Fibroblast of skin of scalp (primary cell): ENCODE measurements at regions not wholly inside any gene's neighbourhood (a gene's known extent, or its start where the extent isn't known, plus 50 kb on each side); places are given as distances from the start of the nearest gene placed in this dataset.

ENCODE experiments used
- DNase-seq: peaks from one replicate; pipeline ENCODE4 v3.0.0-alpha.2; 2013

DNA sequence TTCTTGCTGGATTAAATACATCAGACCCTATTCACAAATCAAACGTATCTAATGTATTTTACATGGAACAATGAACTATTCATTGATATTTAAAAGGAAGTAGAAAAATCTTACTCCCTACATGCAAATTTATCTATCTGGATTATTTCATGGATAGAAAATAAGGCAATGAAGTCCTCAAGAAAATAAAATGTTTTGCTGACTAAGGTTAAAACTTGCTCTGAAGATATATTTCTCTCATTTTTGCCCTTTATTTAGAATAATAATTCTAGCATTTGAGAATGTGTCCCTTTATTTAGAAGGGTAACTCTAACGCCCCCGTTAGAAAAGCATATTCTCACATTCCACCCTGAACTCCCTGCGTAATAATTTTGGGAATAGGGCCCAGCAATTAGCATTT, 627.0 kb upstream of the ZP4 start:
- DNase-seq, result no peak

DNA sequence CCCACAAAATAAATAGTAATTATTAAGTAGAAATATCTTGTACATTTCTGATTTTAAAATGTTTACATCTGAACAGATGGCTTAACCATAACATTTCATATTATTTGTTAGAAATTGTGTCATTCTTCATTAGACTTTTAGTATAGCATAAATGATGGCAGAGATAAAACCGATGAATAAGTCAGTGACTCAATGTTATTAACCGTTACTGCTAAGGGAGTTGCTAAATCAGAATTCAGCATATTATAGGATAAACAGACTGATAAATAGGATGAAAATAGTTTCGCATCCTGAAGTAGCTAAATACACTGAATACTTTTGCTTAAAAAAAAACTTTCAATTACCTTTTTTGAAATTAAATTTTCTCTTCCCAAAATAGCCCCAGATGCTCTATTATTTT, 610.6 kb upstream of the ZP4 start:
- no peak for DNase-seq

DNA sequence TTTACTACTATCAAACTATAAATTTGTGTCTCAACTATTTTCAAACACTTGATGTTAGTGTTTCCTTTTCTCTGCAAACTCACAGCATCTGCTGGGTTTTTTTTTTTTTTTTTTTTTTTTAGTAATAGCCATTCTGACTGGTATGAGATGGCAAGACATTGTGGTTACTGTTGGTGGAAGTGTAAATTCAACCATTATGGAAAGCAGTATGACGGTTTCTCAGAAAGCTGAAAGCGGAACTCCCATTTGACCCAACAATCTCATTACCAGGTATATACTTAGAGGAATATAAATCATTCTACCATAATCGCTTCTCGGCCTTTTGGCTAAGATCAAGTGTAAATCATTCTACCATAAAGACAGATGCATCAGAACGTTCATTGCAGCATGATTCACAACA, 608.3 kb upstream of the ZP4 start:
- DNase-seq, result no peak

DNA sequence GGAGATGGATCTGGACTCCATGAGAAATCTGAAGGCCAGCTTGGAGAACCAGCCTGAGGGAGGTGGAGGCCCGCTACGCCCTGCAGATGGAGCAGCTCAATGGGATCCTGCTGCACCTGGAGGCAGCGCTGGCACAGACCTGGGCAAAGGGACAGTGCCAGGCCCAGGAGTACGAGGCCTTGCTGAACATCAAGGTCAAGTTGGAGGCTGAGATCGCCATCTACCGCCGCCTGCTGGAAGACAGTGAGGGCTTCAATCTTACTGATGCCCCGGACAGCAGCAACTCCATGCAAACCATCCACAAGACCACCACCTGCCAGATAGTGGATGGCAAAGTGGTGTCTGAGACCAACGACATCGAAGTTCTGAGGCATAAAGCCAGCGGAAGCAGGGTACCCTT, 601.5 kb upstream of the ZP4 start:
- DNase-seq, result no peak

DNA sequence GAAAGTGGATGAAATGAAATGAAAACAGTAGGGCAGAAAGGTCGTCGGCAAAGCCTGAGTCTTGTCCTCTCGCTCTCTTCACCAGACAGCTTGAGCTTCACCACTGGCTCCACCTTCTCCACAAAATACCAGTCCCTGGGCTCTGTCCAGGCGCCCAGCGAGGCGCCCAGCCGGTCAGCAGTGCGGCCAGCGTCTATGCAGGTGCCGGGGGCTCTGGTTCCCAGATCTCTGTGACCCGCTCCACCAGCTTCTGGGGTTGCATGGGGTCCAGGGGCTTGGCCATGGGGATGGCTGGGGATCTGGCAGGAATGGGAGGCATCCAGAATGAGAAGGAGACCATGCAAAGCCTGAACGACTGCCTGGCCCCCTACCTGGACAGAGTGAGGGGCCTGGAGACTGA, 600.5 kb upstream of the ZP4 start:
- DNase-seq, result no peak

DNA sequence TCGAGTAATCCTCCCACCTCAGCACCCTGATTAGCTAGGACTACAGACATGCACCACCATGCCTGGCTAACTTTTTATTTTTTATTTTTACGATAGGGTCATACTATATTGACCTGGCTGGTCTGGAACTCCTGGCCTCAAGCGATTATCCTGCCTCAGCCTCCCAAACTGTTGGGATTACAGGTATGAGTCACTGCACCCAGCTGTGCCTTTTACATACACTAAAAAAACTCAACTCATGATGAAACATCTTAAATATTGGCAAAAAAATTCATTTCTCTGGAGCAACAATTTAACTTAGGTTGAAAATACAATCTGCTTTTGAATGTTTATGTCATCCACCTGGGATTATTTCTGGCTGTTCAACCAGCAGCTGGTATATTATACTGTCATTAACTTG, 598.3 kb upstream of the ZP4 start:
- peak; percentile 13 for DNase-seq

DNA sequence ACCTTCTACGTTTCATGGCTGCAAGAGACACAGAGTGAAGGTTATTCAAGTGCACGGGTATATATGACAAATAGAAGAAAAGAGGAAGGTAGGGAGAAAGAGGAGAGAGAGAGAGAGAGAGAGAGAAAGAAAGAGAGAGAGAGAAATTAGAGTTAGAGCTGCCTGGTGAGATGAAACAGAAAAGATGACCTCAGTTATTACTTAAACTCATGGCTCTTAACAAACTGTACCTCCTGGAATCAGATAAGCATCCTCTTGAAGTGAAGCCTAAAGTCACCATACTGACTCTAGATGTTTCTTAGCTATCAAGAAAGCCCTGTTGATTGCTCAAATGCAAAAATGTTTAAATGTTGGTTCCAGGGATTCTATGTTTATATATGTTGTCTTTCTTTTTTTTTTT, 597.7 kb upstream of the ZP4 start:
- no peak for DNase-seq

DNA sequence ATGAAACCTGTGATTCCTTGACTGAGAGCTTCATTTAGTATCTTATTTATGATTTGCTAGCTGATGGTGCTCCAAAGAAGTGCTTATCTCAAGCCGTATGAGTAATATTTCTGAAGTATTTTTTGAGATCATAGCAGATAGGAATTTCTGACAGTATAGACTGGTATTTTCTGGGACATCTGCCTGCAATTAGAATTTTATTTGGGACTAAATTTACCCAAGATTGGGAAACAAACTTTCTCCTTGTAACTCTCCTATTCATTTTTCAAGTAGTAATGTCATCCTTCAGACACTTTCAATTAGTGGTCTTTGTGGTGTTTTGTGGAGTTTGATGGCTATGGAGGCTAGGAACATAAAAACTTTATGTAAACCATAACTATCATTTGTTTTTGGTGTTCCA, 597.2 kb upstream of the ZP4 start:
- DNase-seq, result peak; percentile 61

DNA sequence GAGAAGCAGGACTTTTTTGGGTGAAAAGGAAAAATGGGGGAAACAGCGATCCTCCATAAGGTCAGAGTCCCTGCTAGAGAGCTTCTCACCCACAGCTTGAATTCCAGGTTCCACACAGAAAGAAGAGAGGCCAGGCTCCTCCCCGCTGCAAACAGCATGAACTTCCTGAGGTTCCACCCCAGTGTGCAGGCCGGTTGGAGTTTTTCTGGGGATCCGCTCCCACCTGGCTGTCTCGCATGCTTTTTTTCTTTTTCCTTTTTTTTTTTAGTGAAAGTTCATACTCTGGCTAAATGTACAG, 595.1 kb upstream of the ZP4 start:
- peak; percentile 64 for DNase-seq

DNA sequence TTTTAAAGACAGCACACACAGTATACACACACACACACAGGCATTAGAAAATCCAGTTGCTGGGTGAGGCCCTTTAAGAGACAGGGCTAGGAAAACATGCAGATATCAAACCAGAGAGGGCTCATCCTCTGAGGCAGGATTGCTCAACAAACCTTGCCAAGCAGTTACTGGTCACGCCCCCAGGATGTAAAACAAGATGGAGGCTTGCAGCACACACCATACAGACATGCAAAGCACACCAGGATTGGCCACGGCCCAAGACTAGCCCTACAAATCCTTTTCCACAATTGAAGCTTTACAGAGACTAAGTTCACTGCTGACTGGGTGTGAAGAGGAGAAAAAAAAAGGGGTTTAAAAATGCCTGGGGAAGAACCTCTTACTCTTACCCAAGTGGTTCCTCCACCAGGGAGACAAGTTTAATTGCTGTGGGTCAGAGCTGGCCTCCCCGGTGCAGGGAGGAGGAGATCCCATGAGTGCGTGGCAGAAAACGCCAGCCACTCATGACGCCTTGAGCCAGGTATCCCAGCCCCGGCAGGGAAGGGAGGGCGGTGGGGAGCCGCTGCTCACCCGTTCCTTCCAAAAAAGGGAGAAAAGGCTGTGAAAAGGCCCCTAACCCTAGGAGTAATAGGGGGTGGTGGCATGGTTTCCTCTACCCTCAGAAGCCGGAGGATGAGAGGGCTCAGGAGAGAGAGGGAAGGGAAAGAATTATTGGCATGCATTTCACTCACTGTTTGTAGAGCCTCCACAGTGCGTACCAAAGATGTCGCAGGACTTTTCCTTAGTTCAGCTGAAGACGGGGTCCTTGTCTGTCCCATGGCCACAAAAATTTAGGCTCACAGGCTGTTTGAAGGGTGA, 594.6 kb upstream of the ZP4 start:
- peak; percentile 85 for DNase-seq

DNA sequence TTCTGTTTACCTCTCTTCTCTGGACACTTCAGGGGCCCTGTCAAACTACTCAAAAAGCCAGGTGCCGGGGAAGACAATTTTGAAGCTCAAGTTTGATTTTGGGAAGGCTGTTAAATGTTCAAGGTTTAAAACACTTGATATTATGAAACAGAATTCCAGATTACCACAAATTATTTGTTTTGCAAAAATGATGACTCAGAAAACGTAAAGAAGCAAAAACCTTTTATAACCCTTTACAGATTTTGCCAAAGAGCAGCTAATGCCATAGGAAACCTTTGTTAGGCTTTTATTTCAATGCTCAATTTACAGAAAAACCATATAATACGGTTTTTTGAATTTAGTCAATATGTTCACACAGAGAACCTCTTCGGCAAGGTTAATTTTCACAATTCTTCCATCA, 593.4 kb upstream of the ZP4 start:
- peak; percentile 15 for DNase-seq

DNA sequence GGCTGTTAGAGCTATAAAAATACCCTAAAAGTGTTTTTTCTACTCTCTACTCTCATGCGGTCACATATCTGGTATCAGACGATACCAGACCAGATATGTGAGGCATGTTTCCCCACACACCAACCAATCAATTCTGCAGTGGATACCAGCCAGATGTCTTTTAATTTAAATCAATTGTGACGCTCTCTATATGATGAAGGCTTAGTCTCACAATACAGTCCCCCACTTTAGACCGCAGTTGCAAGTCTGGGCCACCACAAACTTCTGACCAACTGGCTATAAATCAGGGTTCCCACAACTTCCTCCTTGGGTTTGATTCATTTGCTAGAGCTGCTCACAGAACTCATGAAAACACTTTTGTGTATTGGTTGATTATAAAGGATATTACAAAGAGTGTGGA, 586.1 kb upstream of the ZP4 start:
- DNase-seq, result no peak

DNA sequence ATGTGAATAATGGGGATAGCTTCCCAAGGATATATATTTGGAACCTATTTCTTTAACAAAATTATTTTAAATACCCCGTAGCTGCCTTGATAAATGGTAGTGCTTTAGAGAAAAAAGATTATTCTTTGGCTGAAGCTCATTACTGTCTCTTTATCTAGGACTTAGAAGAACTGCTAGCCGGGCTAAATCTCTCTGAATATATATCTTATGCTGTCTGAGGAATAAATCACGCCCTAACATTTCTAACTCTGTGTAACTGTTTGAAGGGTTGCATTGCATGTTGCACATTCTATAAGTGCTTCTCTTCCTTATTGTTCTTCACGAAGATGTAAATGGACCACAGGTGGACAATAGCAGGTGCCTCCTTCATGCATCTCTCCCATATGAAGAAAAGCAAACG, 585.0 kb upstream of the ZP4 start:
- DNase-seq, result no peak

DNA sequence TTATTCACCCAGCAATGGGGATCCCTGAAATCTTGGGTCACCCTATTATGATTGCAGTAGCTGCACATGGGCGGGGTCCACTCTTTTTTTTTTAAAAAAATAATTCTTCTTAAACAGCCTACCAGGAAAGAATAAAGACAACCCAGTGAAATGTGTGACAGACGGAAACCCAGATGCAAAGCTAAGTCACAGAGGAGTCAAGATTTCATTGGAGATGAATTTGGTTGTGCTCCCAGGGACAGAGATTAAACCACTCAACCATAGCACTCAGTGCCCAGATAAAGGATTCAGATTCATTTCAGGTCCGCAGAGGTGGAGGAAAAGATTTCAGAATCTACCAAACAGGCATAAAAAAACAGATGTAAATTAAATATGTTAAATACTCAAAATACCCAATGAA, 583.5 kb upstream of the ZP4 start:
- DNase-seq, result no peak

DNA sequence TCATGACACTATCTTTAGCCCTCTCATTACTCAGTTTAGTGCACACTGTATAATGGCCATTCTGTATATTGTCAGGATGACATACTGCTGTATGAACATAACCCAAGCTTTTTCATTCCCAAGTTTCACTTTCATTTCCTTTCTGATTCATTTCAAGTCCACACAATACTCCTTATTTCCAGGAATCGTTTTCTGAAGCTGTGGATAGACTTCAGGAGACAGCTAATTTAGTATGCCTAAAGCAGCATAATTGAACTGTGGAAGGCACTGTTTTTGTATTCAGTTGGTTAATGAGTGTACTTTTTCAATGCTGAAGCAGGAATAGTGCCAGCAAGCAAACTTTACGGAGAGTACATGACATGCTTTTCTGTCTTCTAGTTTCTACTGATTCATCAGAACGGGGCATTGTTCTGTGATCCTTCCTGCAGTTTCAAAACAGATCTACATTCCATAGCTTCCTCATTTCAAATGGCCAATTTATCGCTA, 578.5 kb upstream of the ZP4 start:
- peak; percentile 36 for DNase-seq

DNA sequence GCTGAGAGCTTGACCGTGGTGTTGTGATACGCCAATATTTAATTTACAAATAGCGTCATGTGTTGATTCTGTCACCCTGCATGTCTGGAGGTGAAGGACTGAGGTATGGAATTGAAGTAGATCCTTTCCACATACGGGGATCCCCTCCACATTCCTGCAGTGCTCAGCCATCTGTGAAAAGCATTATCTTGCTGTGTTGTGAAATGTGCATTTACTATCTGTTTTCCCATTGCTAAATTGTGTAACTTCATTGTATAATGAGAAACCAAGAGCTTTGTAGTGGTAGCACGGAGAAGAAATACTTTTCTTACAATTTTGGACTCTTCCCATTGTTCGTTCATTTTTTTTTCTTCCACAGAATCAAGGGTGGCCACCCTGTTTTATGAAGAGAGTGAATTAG, 577.3 kb upstream of the ZP4 start:
- DNase-seq, result no peak

DNA sequence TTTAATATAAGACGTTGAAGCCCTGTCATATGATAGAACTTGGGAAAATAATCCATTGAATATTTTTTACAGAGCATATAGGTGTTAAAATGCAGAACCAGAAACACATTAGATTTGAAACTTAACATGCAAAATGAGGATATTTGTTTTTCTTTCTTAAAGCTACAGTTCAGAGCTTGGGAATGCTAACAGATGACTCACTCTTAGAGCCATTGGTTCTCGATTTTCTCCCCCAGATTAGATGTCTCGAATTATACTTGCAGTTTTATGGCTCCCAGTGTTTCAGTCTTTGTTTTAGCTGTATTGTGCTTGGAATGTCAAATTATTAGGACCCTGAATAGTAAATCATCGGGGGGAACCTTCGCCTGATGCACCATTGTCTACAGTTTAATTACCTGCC, 575.7 kb upstream of the ZP4 start:
- DNase-seq, result peak; percentile 46

DNA sequence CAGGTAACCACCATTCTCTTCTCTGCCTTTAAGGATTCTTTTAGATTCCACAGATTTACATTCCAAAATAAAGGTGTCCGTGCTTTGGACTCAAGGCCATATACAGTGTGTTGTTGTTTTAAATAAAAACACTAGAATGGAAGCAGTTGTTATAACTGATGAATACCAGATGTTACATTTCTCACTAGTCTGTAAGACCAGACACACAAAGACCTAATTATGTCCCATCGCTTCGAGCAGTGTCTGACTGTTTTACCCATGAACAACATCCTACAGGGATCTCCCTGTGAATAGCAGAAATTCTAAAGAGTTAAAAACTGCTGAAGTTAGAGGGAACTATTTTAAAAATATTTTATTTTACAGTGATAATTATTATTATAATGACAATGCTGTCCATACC, 574.7 kb upstream of the ZP4 start:
- peak; percentile 79 for DNase-seq

DNA sequence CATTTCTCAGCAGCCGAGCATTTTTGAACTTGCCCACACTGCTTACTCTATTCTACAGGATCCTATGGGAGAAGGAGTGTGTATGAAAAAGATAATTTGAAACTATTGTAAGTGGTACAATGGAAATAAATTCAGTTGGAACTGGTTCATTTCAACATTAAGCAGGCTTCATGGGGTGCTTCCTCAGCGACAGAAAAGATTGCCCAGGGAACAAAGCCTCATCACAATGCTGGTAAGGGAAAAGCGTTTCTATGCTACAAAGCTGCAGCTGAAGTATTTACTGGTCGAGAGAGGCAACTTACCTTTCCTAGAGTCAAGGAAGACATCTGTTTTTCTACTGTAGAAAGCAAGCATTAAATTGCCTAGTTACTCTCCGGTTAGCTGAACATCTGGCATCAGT, 568.2 kb upstream of the ZP4 start:
- DNase-seq, result peak; percentile 10

DNA sequence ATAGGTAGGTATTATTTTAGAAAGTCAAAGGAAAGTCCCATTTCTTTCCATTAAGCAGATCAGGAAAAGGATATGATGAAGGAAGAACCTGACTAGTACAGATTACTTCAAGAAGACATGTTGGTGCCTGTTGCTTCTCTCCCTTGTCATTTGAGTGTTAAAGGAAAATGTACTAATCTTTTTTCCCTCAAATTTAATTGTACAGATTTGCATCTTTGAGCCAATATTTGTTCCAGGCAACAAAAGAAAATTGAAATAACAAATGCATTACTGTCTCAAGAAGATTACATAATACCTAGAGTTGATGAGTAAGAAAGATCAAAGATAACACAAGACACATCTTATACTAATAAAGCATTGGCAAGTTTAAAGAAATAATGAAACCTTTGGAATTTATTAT, 566.9 kb upstream of the ZP4 start:
- DNase-seq, result no peak

DNA sequence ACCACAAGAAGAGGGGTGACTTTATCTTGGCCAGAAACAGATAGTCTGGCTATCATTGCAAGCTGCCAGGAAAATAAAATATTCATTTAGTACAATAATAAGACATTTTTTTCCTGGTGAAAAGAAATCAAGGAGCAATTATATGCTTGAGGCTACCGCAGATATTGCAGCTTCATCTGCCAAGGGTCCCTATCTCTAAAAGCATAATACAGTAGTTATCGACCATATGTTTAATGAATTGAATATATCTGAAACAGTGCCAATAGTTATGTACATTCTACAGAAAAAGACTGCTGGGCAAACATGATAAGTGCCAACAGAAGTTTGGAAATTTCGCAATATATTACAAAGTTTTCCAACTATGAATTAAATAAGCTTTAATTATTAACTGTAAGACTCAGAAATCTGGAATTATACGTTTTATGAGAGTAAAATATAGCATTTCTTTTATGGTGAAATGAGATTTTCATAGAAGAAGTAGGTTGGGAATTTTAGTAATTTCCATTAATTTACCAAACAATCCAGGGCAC, 561.1 kb upstream of the ZP4 start:
- no peak for DNase-seq

DNA sequence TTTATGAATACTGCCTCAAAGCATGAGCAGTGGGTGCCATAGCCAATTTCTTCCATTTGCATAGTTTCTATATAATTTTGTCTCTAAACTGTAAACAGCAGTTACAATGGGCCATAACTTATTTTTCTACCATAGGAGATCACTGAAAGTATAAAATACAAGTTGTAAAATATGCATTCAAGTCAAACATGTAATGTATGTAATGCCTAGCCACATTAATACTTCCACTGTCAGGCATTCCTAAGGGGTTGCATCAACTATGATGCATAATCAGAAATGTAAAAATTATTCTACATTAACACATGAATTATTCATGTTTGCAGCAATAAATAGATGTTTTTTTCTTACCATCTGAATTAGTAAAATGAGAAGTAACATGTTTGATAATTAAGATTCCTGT, 560.3 kb upstream of the ZP4 start:
- peak; percentile 63 for DNase-seq

DNA sequence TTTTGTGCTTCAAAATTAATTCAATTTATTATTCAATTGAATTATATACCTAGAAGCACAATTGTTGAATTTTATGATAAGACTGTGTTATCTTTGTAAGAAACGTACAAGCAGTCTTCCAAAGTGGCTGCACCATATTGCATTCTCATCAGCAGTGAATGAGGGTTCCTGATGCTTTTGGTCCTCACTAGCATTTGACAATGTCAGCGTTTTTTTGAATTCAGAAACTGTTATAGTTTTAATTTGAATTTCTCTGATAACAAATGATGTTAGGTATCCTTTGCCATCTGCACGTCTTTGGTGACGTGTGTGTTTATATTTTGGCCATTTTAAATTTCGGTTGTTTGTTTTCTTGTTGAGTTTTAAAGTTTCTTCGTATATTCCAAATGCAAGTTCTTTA, 553.0 kb upstream of the ZP4 start:
- no peak for DNase-seq

DNA sequence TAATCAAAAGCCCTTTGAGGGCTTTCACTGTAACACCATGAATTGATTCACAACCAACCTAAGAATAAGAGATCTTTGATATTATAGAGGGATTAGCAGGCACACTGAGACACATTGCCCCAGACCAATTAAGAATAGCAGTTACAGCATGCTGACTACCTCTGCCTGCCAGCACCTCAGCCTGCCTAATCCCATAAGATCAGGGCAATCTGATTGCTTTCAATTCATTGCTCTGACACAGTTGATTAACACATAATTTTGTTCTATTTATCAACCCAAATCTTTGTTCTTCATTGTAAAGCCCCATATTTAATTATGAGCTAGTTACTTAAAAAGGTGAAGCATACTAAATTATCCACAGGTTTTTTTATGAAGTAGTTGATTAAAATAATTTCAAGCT, 548.8 kb upstream of the ZP4 start:
- no peak for DNase-seq
